DND-41 (cell line): ENCODE measurements at regions not wholly inside any gene's neighbourhood (a gene's known extent, or its start where the extent isn't known, plus 50 kb on each side); places are given as distances from the start of the nearest gene placed in this dataset.

Experiments
- ATAC-seq: fragments of 200-7000 bp; cut with Tn5 transposase; 3 replicates; pipeline ENCODE4 v1.9.1; 2021; ENCODE audit warnings: low read depth; ENCODE audit not compliant: insufficient read depth
- DNase-seq: peaks from one replicate; pipeline ENCODE4 v3.0.0-alpha.2; 2020
- H2AFZ ChIP-seq: 2 replicates; pipeline ENCODE4 v1.6.0; 2012; ENCODE audit warnings: low read depth, low read length
- H3K27ac ChIP-seq: 2 replicates; pipeline ENCODE4 v1.5.1; 2012; ENCODE audit warnings: low read length, inconsistent platforms
- H3K27me3 ChIP-seq: fragments of 200-600 bp; sonication (generic); 2 replicates; pipeline ENCODE4 v1.6.0; 2012; ENCODE audit warnings: low read length, mild to moderate bottlenecking, inconsistent platforms; ENCODE audit not compliant: insufficient read depth, poor library complexity
- H3K36me3 ChIP-seq: 2 replicates; pipeline ENCODE4 v1.5.1; 2012; ENCODE audit warnings: low read length, inconsistent platforms; ENCODE audit not compliant: insufficient read depth
- H3K4me1 ChIP-seq: 2 replicates; pipeline ENCODE4 v1.5.1; 2012; ENCODE audit warnings: mild to moderate bottlenecking, low read length; ENCODE audit not compliant: insufficient read depth
- H3K4me2 ChIP-seq: 2 replicates; pipeline ENCODE4 v1.6.0; 2012; ENCODE audit warnings: mild to moderate bottlenecking, moderate library complexity, low read length, inconsistent platforms; ENCODE audit not compliant: insufficient read depth
- H3K4me3 ChIP-seq, 2 experiments: fragments of 200-600 bp in 1 of 2; shearing (Covaris generic) in 1 of 2; 2 replicates each; pipeline ENCODE4 v1.5.1; 2012 to 2016; ENCODE audit warnings: inconsistent platforms in 2 of 2, low read length in 2 of 2, mild to moderate bottlenecking in 2 of 2, low read depth in 1 of 2, moderate library complexity in 1 of 2
- H3K79me2 ChIP-seq: 2 replicates; pipeline ENCODE4 v1.6.0; 2012; ENCODE audit warnings: low read length, inconsistent platforms; ENCODE audit not compliant: insufficient read depth
- H3K9ac ChIP-seq: 2 replicates; pipeline ENCODE4 v1.6.0; 2012; ENCODE audit warnings: low read depth, mild to moderate bottlenecking, inconsistent platforms, low read length, moderate library complexity
- H3K9me3 ChIP-seq: 2 replicates; pipeline ENCODE4 v1.5.1; 2012; ENCODE audit warnings: low read length, moderate library complexity, mild to moderate bottlenecking, inconsistent platforms; ENCODE audit not compliant: insufficient read depth, severe bottlenecking
- H4K20me1 ChIP-seq: 2 replicates; pipeline ENCODE4 v1.6.0; 2012; ENCODE audit warnings: low read length; ENCODE audit not compliant: insufficient read depth
- EZH2 ChIP-seq: IDR thresholded peaks from 3 replicates; pipeline ENCODE4 v1.6.1; 2012; ENCODE audit warnings: borderline replicate concordance, low read depth, mild to moderate bottlenecking, moderate library complexity, low read length, inconsistent platforms; ENCODE audit not compliant: severe bottlenecking
- TF ChIP-seq, protein P1 (sequence below): IDR thresholded peaks from 2 replicates; pipeline ENCODE4 v1.5.1; 2012; ENCODE audit warnings: borderline replicate concordance, low read length, moderate library complexity, mild to moderate bottlenecking; ENCODE audit not compliant: poor library complexity, severe bottlenecking; ENCODE audit errors: extremely low read depth

DNA sequence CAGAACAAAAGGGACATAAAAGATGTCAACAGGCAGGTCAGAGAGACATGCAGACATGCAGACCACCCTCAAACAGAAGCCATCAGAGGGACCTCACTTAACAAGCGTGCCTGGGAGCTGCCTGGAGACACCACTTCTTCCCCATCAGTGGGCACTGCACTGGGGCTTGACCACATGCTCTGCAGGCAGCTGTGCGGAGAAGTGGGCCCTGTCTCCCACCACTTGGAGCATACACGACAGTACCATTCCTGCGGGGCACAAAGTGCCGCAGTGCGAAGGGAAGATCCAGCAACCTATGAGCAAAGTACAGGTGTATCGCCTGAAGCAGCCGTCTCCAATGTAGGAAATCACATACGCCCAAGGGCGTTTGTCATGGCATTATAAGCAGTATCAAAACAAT lies 150.5 kb upstream of the FOXD4L5 start:
- Histone ChIP-seq H3K4me2 (no peak overlapping the region), H3K9ac (no peak overlapping the region), H3K27me3 (no peaks in the 10 kb centered on the region), H3K36me3 (no peaks in the 10 kb centered on the region), H3K9me3 (peaks cover 10% of the 10 kb centered on the region), H4K20me1 (no peaks in the 10 kb centered on the region), H3K27ac (no peak overlapping the region), H3K79me2 (no peaks in the 10 kb centered on the region), H2AFZ (no peak overlapping the region), H3K4me1 (no peaks in the 10 kb centered on the region), H3K4me3 (no peak overlapping the region)
- DNase-seq = no peak
- no peak for TF ChIP-seq EZH2
- TF ChIP-seq, protein P1, sequence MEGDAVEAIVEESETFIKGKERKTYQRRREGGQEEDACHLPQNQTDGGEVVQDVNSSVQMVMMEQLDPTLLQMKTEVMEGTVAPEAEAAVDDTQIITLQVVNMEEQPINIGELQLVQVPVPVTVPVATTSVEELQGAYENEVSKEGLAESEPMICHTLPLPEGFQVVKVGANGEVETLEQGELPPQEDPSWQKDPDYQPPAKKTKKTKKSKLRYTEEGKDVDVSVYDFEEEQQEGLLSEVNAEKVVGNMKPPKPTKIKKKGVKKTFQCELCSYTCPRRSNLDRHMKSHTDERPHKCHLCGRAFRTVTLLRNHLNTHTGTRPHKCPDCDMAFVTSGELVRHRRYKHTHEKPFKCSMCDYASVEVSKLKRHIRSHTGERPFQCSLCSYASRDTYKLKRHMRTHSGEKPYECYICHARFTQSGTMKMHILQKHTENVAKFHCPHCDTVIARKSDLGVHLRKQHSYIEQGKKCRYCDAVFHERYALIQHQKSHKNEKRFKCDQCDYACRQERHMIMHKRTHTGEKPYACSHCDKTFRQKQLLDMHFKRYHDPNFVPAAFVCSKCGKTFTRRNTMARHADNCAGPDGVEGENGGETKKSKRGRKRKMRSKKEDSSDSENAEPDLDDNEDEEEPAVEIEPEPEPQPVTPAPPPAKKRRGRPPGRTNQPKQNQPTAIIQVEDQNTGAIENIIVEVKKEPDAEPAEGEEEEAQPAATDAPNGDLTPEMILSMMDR = no peak
- no peak for ATAC-seq

DNA sequence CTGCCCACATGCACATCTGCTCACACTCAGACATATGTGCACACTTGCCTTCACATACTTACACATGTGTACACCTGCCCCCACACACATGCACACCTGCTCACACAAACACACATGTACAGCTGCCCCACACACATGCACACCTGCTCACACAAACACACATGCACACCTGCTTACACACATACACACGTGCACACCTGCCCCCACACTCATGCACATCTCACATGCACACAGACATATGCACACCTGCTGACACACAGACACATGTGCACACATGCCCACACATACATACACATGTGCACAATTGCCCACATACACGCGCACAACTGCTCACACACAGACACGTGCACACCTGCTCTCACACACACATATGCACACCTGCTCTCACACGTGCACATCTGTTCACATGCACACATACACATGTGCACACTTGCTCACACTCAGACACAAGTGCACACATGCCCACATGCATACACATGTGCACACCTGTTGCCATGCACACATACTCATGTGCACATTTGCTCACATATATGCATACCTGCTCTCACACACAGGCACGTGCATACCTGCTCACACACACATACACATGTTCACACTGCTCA lies 147.8 kb upstream of the FOXD4L5 start:
- ATAC-seq = no peak

DNA sequence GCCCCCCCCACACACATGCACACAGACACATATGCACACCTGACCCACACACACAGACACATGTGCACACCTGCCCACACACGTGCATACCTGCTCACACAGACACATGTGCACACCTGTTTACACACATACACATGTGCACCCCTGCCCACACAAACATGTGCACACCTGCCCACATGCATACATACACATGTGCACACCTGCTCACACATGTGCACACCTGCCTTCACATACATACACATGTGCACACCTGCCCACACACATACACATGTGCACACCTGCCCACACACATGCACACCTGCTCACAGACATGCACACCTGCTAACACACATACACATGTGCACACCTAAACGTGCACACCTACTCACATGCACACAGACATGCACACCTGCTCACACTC lies 147.0 kb upstream of the FOXD4L5 start:
- DNase-seq (no peak), ATAC-seq (no peak)
- H3K4me2 ChIP-seq = no peak overlapping the region
- TF ChIP-seq EZH2 = no peak
- TF ChIP-seq, protein P1 = no peak
- no peaks in the 10 kb centered on the region for H3K79me2 ChIP-seq
- no peak overlapping the region for H3K9ac ChIP-seq
- no peak overlapping the region for H3K4me3 ChIP-seq
- no peak overlapping the region for H2AFZ ChIP-seq
- no peaks in the 10 kb centered on the region for H4K20me1 ChIP-seq
- no peak overlapping the region for H3K27ac ChIP-seq
- no peaks in the 10 kb centered on the region for H3K4me1 ChIP-seq
- peaks cover 10% of the 10 kb centered on the region for H3K9me3 ChIP-seq
- no peaks in the 10 kb centered on the region for H3K36me3 ChIP-seq
- no peaks in the 10 kb centered on the region for H3K27me3 ChIP-seq

More for the DNA sequence above, 147.8 kb upstream of the FOXD4L5 start:
- no peak overlapping the region for H3K27ac ChIP-seq
- no peak overlapping the region for H3K9ac ChIP-seq
- H3K4me3 ChIP-seq = no peak overlapping the region
- peaks cover 10% of the 10 kb centered on the region for H3K9me3 ChIP-seq
- H4K20me1 ChIP-seq = no peaks in the 10 kb centered on the region
- TF ChIP-seq, protein P1 = no peak
- TF ChIP-seq EZH2 = no peak
- H3K27me3 ChIP-seq = no peaks in the 10 kb centered on the region
- H2AFZ ChIP-seq = no peak overlapping the region
- H3K4me2 ChIP-seq = no peak overlapping the region
- no peak for DNase-seq
- H3K36me3 ChIP-seq = no peaks in the 10 kb centered on the region
- no peaks in the 10 kb centered on the region for H3K79me2 ChIP-seq
- no peaks in the 10 kb centered on the region for H3K4me1 ChIP-seq
